H1 (cell line): ENCODE measurements at regions not wholly inside any gene's neighbourhood (a gene's known extent, or its start where the extent isn't known, plus 50 kb on each side); places are given as distances from the start of the nearest gene placed in this dataset.

Experiments
- CTCF ChIA-PET: fragments of 300-600 bp; sonication (Branson Sonifier 250); formaldehyde crosslinking; loops from one replicate; lab custom pipeline; 2021; ENCODE audit not compliant: partially characterized antibody; lab: Charles Lee
- POLR2A ChIA-PET: fragments of 300-600 bp; sonication (Branson Sonifier 250); formaldehyde crosslinking; loops from one replicate; lab custom pipeline; 2021; ENCODE audit warnings: inconsistent platforms; ENCODE audit not compliant: partially characterized antibody; lab: Charles Lee
- DNase-seq, 2 experiments: peaks; one replicate each; pipeline versions ENCODE4 v3.0.0 to v3.0.0-alpha.2; 2010 to 2022; ENCODE audit warnings: low spot score in 2 of 2, low read depth in 1 of 2, mixed read lengths in 1 of 2
- FAIRE-seq: peaks from 2 replicates; lab custom pipeline; 2011; peaks lifted over from hg19 to GRCh38; lab: Jason Lieb, UNC
- H2AFZ ChIP-seq: 2 replicates; pipeline ENCODE4 v1.8.1; 2012; ENCODE audit warnings: low read length, inconsistent platforms
- H2AK5ac ChIP-seq: 2 replicates; pipeline ENCODE4 v1.6.1; 2013; ENCODE audit warnings: low read depth, low read length
- H2BK120ac ChIP-seq: replicated peaks from 2 replicates; pipeline ENCODE3; 2013; ENCODE audit warnings: low read depth, low read length, inconsistent platforms
- H2BK12ac ChIP-seq: 2 replicates; pipeline ENCODE4 v1.6.1; 2013; ENCODE audit warnings: low read depth, low read length
- H2BK15ac ChIP-seq: 2 replicates; pipeline ENCODE4 v1.6.1; 2013; ENCODE audit warnings: low read length
- H2BK20ac ChIP-seq: 2 replicates; pipeline ENCODE4 v1.6.1; 2013; ENCODE audit warnings: low read length
- H2BK5ac ChIP-seq: 2 replicates; pipeline ENCODE4 v1.6.1; 2013; ENCODE audit warnings: low read depth, low read length
- H3K14ac ChIP-seq: 2 replicates; pipeline ENCODE4 v1.6.1; 2013; ENCODE audit warnings: inconsistent platforms; ENCODE audit not compliant: insufficient read length
- H3K18ac ChIP-seq: 2 replicates; pipeline ENCODE4 v1.6.1; 2013; ENCODE audit warnings: low read length; ENCODE audit errors: extremely low read depth
- H3K23ac ChIP-seq: 2 replicates; pipeline ENCODE4 v1.6.1; 2013; ENCODE audit warnings: inconsistent platforms; ENCODE audit not compliant: insufficient read length
- H3K23me2 ChIP-seq: 2 replicates; pipeline ENCODE4 v1.6.1; 2013; ENCODE audit warnings: low read depth, low read length
- H3K27ac ChIP-seq: 2 replicates; pipeline ENCODE4 v1.6.1; 2011; ENCODE audit warnings: low read depth, low read length, inconsistent platforms
- H3K27me3 ChIP-seq, 4 experiments: replicated peaks in 1 of 4; 1 replicate in 1 of 4; 2 replicates in 3 of 4; pipeline versions ENCODE4 v1.6.1 to v1.8.1; 2011 to 2013; ENCODE audit warnings: low read length in 3 of 4, mild to moderate bottlenecking in 3 of 4, inconsistent platforms in 2 of 4, mixed read lengths in 2 of 4, moderate library complexity in 1 of 4; ENCODE audit not compliant: control insufficient read depth in 3 of 4, insufficient read depth in 3 of 4; ENCODE audit errors: extremely low read depth in 1 of 4
- H3K36me3 ChIP-seq, 4 experiments: 2 replicates each; pipeline versions ENCODE4 v1.6.1 to v1.8.1; 2011 to 2013; ENCODE audit warnings: mild to moderate bottlenecking in 4 of 4, low read length in 3 of 4, moderate library complexity in 2 of 4, control low read depth in 1 of 4, inconsistent platforms in 1 of 4; ENCODE audit not compliant: insufficient read depth in 4 of 4, control insufficient read depth in 2 of 4
- H3K4ac ChIP-seq: replicated peaks from 2 replicates; pipeline ENCODE3; 2013; ENCODE audit warnings: low read length, low read depth, mixed read lengths, inconsistent platforms; ENCODE audit not compliant: insufficient read length
- H3K4me1 ChIP-seq, 4 experiments: replicated peaks in 1 of 4; 1 replicate in 1 of 4; 2 replicates in 3 of 4; pipeline versions ENCODE4 v1.6.1 to v1.8.1; 2011 to 2013; ENCODE audit warnings: low read length in 3 of 4, inconsistent platforms in 2 of 4, mixed read lengths in 1 of 4; ENCODE audit not compliant: insufficient read depth in 4 of 4, control insufficient read depth in 3 of 4
- H3K4me2 ChIP-seq, 2 experiments: 2 replicates each; pipeline versions ENCODE4 v1.6.1 to v1.8.1; 2011 to 2013; ENCODE audit warnings: low read depth in 2 of 2, low read length in 2 of 2, control low read depth in 1 of 2, inconsistent platforms in 1 of 2, mild to moderate bottlenecking in 1 of 2; ENCODE audit not compliant: insufficient read depth in 1 of 2
- H3K4me3 ChIP-seq, 4 experiments: fragments of 200-600, 300-600 bp in 1 of 4; sonication (generic), shearing (Covaris generic), sonication (Bioruptor Twin) in 1 of 4; 2 replicates each; pipeline versions ENCODE4 v1.5.1 to v1.8.1; 2011 to 2016; ENCODE audit warnings: low read length in 4 of 4, low read depth in 3 of 4, control low read depth in 2 of 4, inconsistent platforms in 2 of 4, mild to moderate bottlenecking in 2 of 4, mixed read lengths in 1 of 4, moderate library complexity in 1 of 4; ENCODE audit not compliant: insufficient read depth in 2 of 4; ENCODE audit errors: extremely low read depth in 1 of 4
- H3K56ac ChIP-seq: replicated peaks from 2 replicates; pipeline ENCODE3; 2013; ENCODE audit warnings: low read depth, mild to moderate bottlenecking, mixed read lengths, low read length, inconsistent platforms; ENCODE audit not compliant: insufficient read length
- H3K79me1 ChIP-seq: 2 replicates; pipeline ENCODE4 v1.6.1; 2013; ENCODE audit warnings: low read depth, low read length, control low read depth
- H3K79me2 ChIP-seq, 2 experiments: 2 replicates each; pipeline versions ENCODE4 v1.6.1 to v1.8.1; 2012 to 2013; ENCODE audit warnings: low read length in 2 of 2, mild to moderate bottlenecking in 2 of 2, inconsistent platforms in 1 of 2; ENCODE audit not compliant: insufficient read depth in 2 of 2, control insufficient read depth in 1 of 2
- H3K9ac ChIP-seq, 4 experiments: replicated peaks in 1 of 4; 1 replicate in 1 of 4; 2 replicates in 3 of 4; pipeline versions ENCODE4 v1.6.1 to v1.8.1; 2011 to 2013; ENCODE audit warnings: low read depth in 3 of 4, low read length in 3 of 4, control low read depth in 2 of 4, mild to moderate bottlenecking in 2 of 4, moderate library complexity in 2 of 4, inconsistent platforms in 1 of 4; ENCODE audit errors: extremely low read depth in 1 of 4
- H3K9me3 ChIP-seq, 2 experiments: 2 replicates each; pipeline versions ENCODE4 v1.6.1 to v1.8.1; 2012 to 2013; ENCODE audit warnings: mild to moderate bottlenecking in 2 of 2, moderate library complexity in 2 of 2, control low read depth in 1 of 2, inconsistent platforms in 1 of 2, low read depth in 1 of 2, low read length in 1 of 2, mixed read lengths in 1 of 2; ENCODE audit not compliant: insufficient read depth in 2 of 2
- H4K20me1 ChIP-seq, 2 experiments: replicated peaks in 1 of 2; 2 replicates each; pipeline versions ENCODE3 to v1.8.1; 2011 to 2013; ENCODE audit warnings: inconsistent platforms in 2 of 2, low read length in 2 of 2, mild to moderate bottlenecking in 1 of 2; ENCODE audit not compliant: insufficient read depth in 2 of 2, control insufficient read depth in 1 of 2
- H4K5ac ChIP-seq: 2 replicates; pipeline ENCODE4 v1.6.1; 2013; ENCODE audit warnings: low read length, low read depth, mixed read lengths, inconsistent platforms; ENCODE audit not compliant: insufficient read length
- H4K8ac ChIP-seq: 2 replicates; pipeline ENCODE4 v1.8.0; 2013; ENCODE audit warnings: mild to moderate bottlenecking, moderate library complexity, low read length, inconsistent platforms; ENCODE audit not compliant: insufficient read depth; ENCODE audit errors: extremely low read depth
- H4K91ac ChIP-seq: replicated peaks from 2 replicates; pipeline ENCODE3; 2013; ENCODE audit warnings: low read length, mixed read lengths, inconsistent platforms; ENCODE audit not compliant: insufficient read length
- ASH2L ChIP-seq: fragments of 200-600, 300-600 bp; sonication (generic); IDR thresholded peaks from one replicate; pipeline ENCODE4 v1.7.1; 2017; ENCODE audit warnings: low read length
- ATF2 ChIP-seq: IDR thresholded peaks from 2 replicates; pipeline ENCODE4 v1.6.1; 2012; ENCODE audit warnings: low read length, inconsistent platforms
- CBX5 ChIP-seq: fragments of 300-800, 300-1000 bp; sonication (generic); IDR thresholded peaks from 2 replicates; pipeline ENCODE4 v1.7.1; 2016; ENCODE audit warnings: antibody characterized with exemption, low read length, low read depth
- CTBP2 ChIP-seq: IDR thresholded peaks from 2 replicates; pipeline ENCODE4 v1.7.0; 2011; ENCODE audit warnings: borderline replicate concordance, mild to moderate bottlenecking, moderate library complexity, mixed read lengths, low read length; ENCODE audit not compliant: insufficient read depth, insufficient read length
- GABPA ChIP-seq: IDR thresholded peaks from 2 replicates; pipeline ENCODE4 v1.6.1; 2011; ENCODE audit warnings: mild to moderate bottlenecking, low read length, moderate library complexity, borderline replicate concordance; ENCODE audit not compliant: insufficient read depth
- KDM1A ChIP-seq: fragments of 200-600, 300-600 bp; sonication (generic); IDR thresholded peaks from 2 replicates; pipeline ENCODE4 v1.7.1; 2016; ENCODE audit warnings: mild to moderate bottlenecking, low read length, borderline replicate concordance
- KDM4A ChIP-seq: IDR thresholded peaks from one replicate; pipeline ENCODE4 v1.7.1; 2012; ENCODE audit warnings: low read depth, mild to moderate bottlenecking, moderate library complexity, low read length, inconsistent platforms; ENCODE audit not compliant: severe bottlenecking
- RXRA ChIP-seq: IDR thresholded peaks from 2 replicates; pipeline ENCODE4 v1.6.1; 2011; ENCODE audit warnings: low read depth, mild to moderate bottlenecking, low read length, moderate library complexity; ENCODE audit not compliant: insufficient read depth
- SP2 ChIP-seq: IDR thresholded peaks from 2 replicates; pipeline ENCODE4 v1.6.1; 2012; ENCODE audit warnings: mild to moderate bottlenecking, low read length, inconsistent platforms
- TAF7 ChIP-seq: optimal IDR thresholded peaks from 2 replicates; pipeline ENCODE3; 2011; ENCODE audit warnings: low read depth, mild to moderate bottlenecking, inconsistent platforms, low read length, moderate library complexity, borderline replicate concordance
- TEAD4 ChIP-seq: IDR thresholded peaks from 2 replicates; pipeline ENCODE4 v1.6.1; 2012; ENCODE audit warnings: low read depth, low read length, inconsistent platforms, mixed read lengths
- ZNF274 ChIP-seq: IDR thresholded peaks from 2 replicates; pipeline ENCODE4 v1.7.0; 2012; ENCODE audit warnings: low read length, borderline replicate concordance; ENCODE audit errors: extremely low read depth
- WGBS, 2 experiments: shearing (Covaris generic) in 1 of 2; methylation state at CpG; one replicate each; pipeline versions ENCODE4 v1.1.6 to v1.1.7; 2013 to 2015; ENCODE audit warnings: low lambda C conversion rate in 2 of 2, mixed read lengths in 2 of 2, inconsistent platforms in 1 of 2, low coverage in 1 of 2, missing lambda C conversion rate in 1 of 2; ENCODE audit not compliant: insufficient replicate concordance in 2 of 2, insufficient coverage in 1 of 2, insufficient read length in 1 of 2; ENCODE audit errors: extremely low coverage in 1 of 2, missing lambda C conversion rate in 1 of 2; 5-methylcytosine and 5-hydroxymethylcytosine counted together

GRCh38 chr20:53699085-53699674 is 105.5 kb upstream of the ZNF217 start:
- ChIA-PET POLR2A (no interaction called here), CTCF (no interaction called here)
- no peak for TF ChIP-seq ZNF274
- no peak for TF ChIP-seq GABPA
- TF ChIP-seq CBX5, result no peak
- TF ChIP-seq TEAD4, result no peak
- no peak for TF ChIP-seq ATF2
- no peak for TF ChIP-seq RXRA
- no peak for TF ChIP-seq ASH2L
- TF ChIP-seq CTBP2, result no peak
- no peak for TF ChIP-seq KDM1A
- TF ChIP-seq TAF7, result no peak
- TF ChIP-seq SP2, result no peak
- no peak for TF ChIP-seq KDM4A
- no peak overlapping the region for H2BK15ac ChIP-seq
- no peak overlapping the region for H2AK5ac ChIP-seq
- no peaks in the 10 kb centered on the region; a peak in 1 of 7 replicates for H3K4me1 ChIP-seq
- no peak overlapping the region for H3K27ac ChIP-seq
- H3K79me2 ChIP-seq, result no peaks in the 10 kb centered on the region
- H2BK5ac ChIP-seq, result no peak overlapping the region
- H2AFZ ChIP-seq, result no peak overlapping the region
- H3K14ac ChIP-seq, result no peak overlapping the region
- DNase-seq (no peak), FAIRE-seq (no peak)
- no peak overlapping the region for H3K9ac ChIP-seq
- H3K36me3 ChIP-seq, result no peaks in the 10 kb centered on the region
- WGBS, 2 experiments, result 96% methylated on average over 3 of the region's 3 CpGs; no CpG with 5 or more reads in 1 of the 2 experiments
- no peak overlapping the region for H3K4me2 ChIP-seq
- no peak overlapping the region for H2BK20ac ChIP-seq
- H4K91ac ChIP-seq, result no peak overlapping the region
- H3K4ac ChIP-seq, result no peak overlapping the region
- no peak overlapping the region for H3K23ac ChIP-seq
- no peak overlapping the region for H4K8ac ChIP-seq
- no peaks in the 10 kb centered on the region for H3K23me2 ChIP-seq
- no peak overlapping the region for H2BK120ac ChIP-seq
- no peaks in the 10 kb centered on the region for H3K79me1 ChIP-seq
- no peak overlapping the region for H4K5ac ChIP-seq
- H3K18ac ChIP-seq, result no peak overlapping the region
- H2BK12ac ChIP-seq, result no peak overlapping the region
- H3K56ac ChIP-seq, result no peak overlapping the region
- H3K9me3 ChIP-seq, result no peaks in the 10 kb centered on the region
- H3K4me3 ChIP-seq, result no peak overlapping the region
- H4K20me1 ChIP-seq, result no peaks in the 10 kb centered on the region
- no peaks in the 10 kb centered on the region for H3K27me3 ChIP-seq
